ENCODE measurements at regions not wholly inside any gene's neighbourhood (a gene's known extent, or its start where the extent isn't known, plus 50 kb on each side); places are given as distances from the start of the nearest gene placed in this dataset.
"Not testable (repeated sequence)": the region's sequence is repeated elsewhere in the genome, so short reads cannot be mapped to it uniquely, and the experiment has no call there.

- H3K27me3 ChIP-seq, result no peaks in the 10 kb centered on the region
- DNase-seq (ENCODE audit: low read depth in 1 of 2, low spot score in 1 of 2), result no peak
Observed at GRCh38 chr6:88502391-88502790, 336.2 kb upstream of the CNR1 start.

GRCh38 chr6:88499845-88500699, 333.9 kb upstream of the CNR1 start:
- no peak overlapping the region for H3K4me3 ChIP-seq
- H3K36me3 ChIP-seq, result no peaks in the 10 kb centered on the region
- H3K27me3 ChIP-seq, result no peaks in the 10 kb centered on the region
- H3K9me3 ChIP-seq (ENCODE audit: low read depth), result no peaks in the 10 kb centered on the region
- no peak overlapping the region for H3K27ac ChIP-seq
- no peaks in the 10 kb centered on the region for H3K4me1 ChIP-seq (ENCODE audit: low read depth)
- no peak for DNase-seq (ENCODE audit: low read depth in 1 of 2, low spot score in 1 of 2)
- no peak for TF ChIP-seq CTCF (IDR thresholded peaks at IDR 0.05; ENCODE audit: low read depth, low read length)

More at GRCh38 chr6:88502391-88502790, 336.2 kb upstream of the CNR1 start:
- TF ChIP-seq CTCF (IDR thresholded peaks at IDR 0.05; ENCODE audit: low read depth, low read length), result no peak
- Histone ChIP-seq H3K9me3 (ENCODE audit: low read depth) (no peaks in the 10 kb centered on the region), H3K4me3 (no peak overlapping the region), H3K27ac (no peak overlapping the region), H3K4me1 (ENCODE audit: low read depth) (no peaks in the 10 kb centered on the region), H3K36me3 (no peaks in the 10 kb centered on the region)

GRCh38 chr6:88499436-88499835, 333.3 kb upstream of the CNR1 start:
- Histone ChIP-seq H3K9me3 (ENCODE audit: low read depth) (no peaks in the 10 kb centered on the region), H3K27me3 (no peaks in the 10 kb centered on the region), H3K4me1 (ENCODE audit: low read depth) (no peaks in the 10 kb centered on the region), H3K27ac (no peak overlapping the region), H3K36me3 (no peaks in the 10 kb centered on the region), H3K4me3 (no peak overlapping the region)
- no peak for DNase-seq (ENCODE audit: low read depth in 1 of 2, low spot score in 1 of 2)
- TF ChIP-seq CTCF (IDR thresholded peaks at IDR 0.05; ENCODE audit: low read depth, low read length), result no peak

GRCh38 chr6:88497403-88497802, 331.3 kb upstream of the CNR1 start:
- not testable (repeated sequence) for H3K36me3 ChIP-seq; H3K27me3 ChIP-seq; H3K4me1 ChIP-seq (ENCODE audit: low read depth); H3K27ac ChIP-seq; H3K4me3 ChIP-seq; H3K9me3 ChIP-seq (ENCODE audit: low read depth); DNase-seq (ENCODE audit: low read depth in 1 of 2, low spot score in 1 of 2)

- H3K36me3 ChIP-seq, result no peaks in the 10 kb centered on the region
- no peaks in the 10 kb centered on the region for H3K27me3 ChIP-seq
- no peak overlapping the region for H3K4me3 ChIP-seq
- no peak for DNase-seq (ENCODE audit: low read depth in 1 of 2, low spot score in 1 of 2)
- H3K27ac ChIP-seq, result no peak overlapping the region
- H3K9me3 ChIP-seq (ENCODE audit: low read depth), result no peaks in the 10 kb centered on the region
- no peaks in the 10 kb centered on the region for H3K4me1 ChIP-seq (ENCODE audit: low read depth)
- no peak for TF ChIP-seq CTCF (IDR thresholded peaks at IDR 0.05; ENCODE audit: low read depth, low read length)
Observed at GRCh38 chr6:88494401-88495140, 328.4 kb upstream of the CNR1 start.

- no peak overlapping the region for H3K4me3 ChIP-seq
- DNase-seq (ENCODE audit: low read depth in 1 of 2, low spot score in 1 of 2), result no peak
- no peaks in the 10 kb centered on the region for H3K9me3 ChIP-seq (ENCODE audit: low read depth)
- no peaks in the 10 kb centered on the region for H3K27me3 ChIP-seq
- H3K36me3 ChIP-seq, result no peaks in the 10 kb centered on the region
- no peak overlapping the region for H3K27ac ChIP-seq
- no peaks in the 10 kb centered on the region for H3K4me1 ChIP-seq (ENCODE audit: low read depth)
- no peak for TF ChIP-seq CTCF (IDR thresholded peaks at IDR 0.05; ENCODE audit: low read depth, low read length)
Observed at GRCh38 chr6:88493717-88494116, 327.6 kb upstream of the CNR1 start.
